HepG2 (cell line): ENCODE measurements at regions not wholly inside any gene's neighbourhood (a gene's known extent, or its start where the extent isn't known, plus 50 kb on each side); places are given as distances from the start of the nearest gene placed in this dataset.

Experiments
- ATAC-seq: fragments of 200-7000 bp; cut with Tn5 transposase; 3 replicates; pipeline ENCODE4 v1.9.1; 2020; ENCODE audit warnings: mild to moderate bottlenecking, moderate library complexity
- BruUV-seq: library from RNA; stranded (reverse); fragments of 400-500 nt; replicated peaks from 2 replicates; lab custom pipeline; 2021; lab: Mats Ljungman, UMichigan
- CTCF ChIA-PET: fragments of 300-600 bp; formaldehyde crosslinking; extraction: SDS; loops from one replicate; lab custom pipeline; 2021; ENCODE audit warnings: low total read pairs, inconsistent platforms, low intra/inter-chr PET ratio; lab: Yijun Ruan, JAX
- POLR2A ChIA-PET: fragments of 350-600 bp; sonication (Branson Sonifier 250); formaldehyde crosslinking; loops from one replicate; lab custom pipeline; 2020; ENCODE audit warnings: antibody characterized with exemption, inconsistent platforms; lab: Yijun Ruan, JAX
- DNase-seq: peaks from one replicate; pipeline ENCODE4 v3.0.0-alpha.2; 2015; ENCODE audit warnings: low spot score
- FAIRE-seq: peaks from 3 replicates; lab custom pipeline; 2011; peaks lifted over from hg19 to GRCh38; lab: Jason Lieb, UNC
- H2AFZ ChIP-seq: one replicate; pipeline ENCODE4 v1.6.1; 2011; ENCODE audit warnings: low read length, inconsistent platforms
- H3K27ac ChIP-seq: fragments of 300-600 bp; 3 replicates; pipeline ENCODE4 v1.8.0; 2011; ENCODE audit warnings: mixed run types, mild to moderate bottlenecking, mixed read lengths, low read length, inconsistent platforms; ENCODE audit not compliant: insufficient read depth; ENCODE audit errors: extremely low read length
- H3K27me3 ChIP-seq, 2 experiments: fragments of 200-600 bp in 1 of 2; 2 replicates in 1 of 2; 3 replicates in 1 of 2; pipeline versions ENCODE4 v1.6.0 to v1.8.0; 2011; ENCODE audit warnings: low read length in 2 of 2, mild to moderate bottlenecking in 2 of 2, moderate library complexity in 2 of 2, inconsistent platforms in 1 of 2; ENCODE audit not compliant: insufficient read depth in 2 of 2, control insufficient read depth in 1 of 2
- H3K36me3 ChIP-seq, 2 experiments: fragments of 200-600 bp in 1 of 2; replicated peaks in 1 of 2; 2 replicates in 1 of 2; 3 replicates in 1 of 2; pipeline versions ENCODE4 v1.5.1 to v1.8.0; 2011; ENCODE audit warnings: low read length in 2 of 2, inconsistent platforms in 1 of 2; ENCODE audit not compliant: insufficient read depth in 2 of 2, control insufficient read depth in 1 of 2
- H3K4me1 ChIP-seq: 2 replicates; pipeline ENCODE4 v1.5.1; 2012; ENCODE audit warnings: low read length, inconsistent platforms; ENCODE audit not compliant: insufficient read depth
- H3K4me2 ChIP-seq: 2 replicates; pipeline ENCODE4 v1.6.0; 2011; ENCODE audit warnings: low read depth, low read length, inconsistent platforms
- H3K4me3 ChIP-seq, 3 experiments: fragments of 200-600 bp in 1 of 3; sonication (generic), shearing (Covaris generic) in 1 of 3; replicated peaks in 1 of 3; 2 replicates each; pipeline ENCODE4 v1.5.1; 2011 to 2016; ENCODE audit warnings: low read length in 3 of 3, inconsistent platforms in 2 of 3, low read depth in 2 of 3, mild to moderate bottlenecking in 2 of 3, control low read depth in 1 of 3, mixed read lengths in 1 of 3; ENCODE audit not compliant: insufficient read depth in 1 of 3
- H3K79me2 ChIP-seq: one replicate; pipeline ENCODE4 v1.6.1; 2011; ENCODE audit warnings: low read length, inconsistent platforms; ENCODE audit not compliant: insufficient read depth
- H3K9ac ChIP-seq: 2 replicates; pipeline ENCODE4 v1.6.0; 2011; ENCODE audit warnings: mild to moderate bottlenecking, low read depth, low read length, inconsistent platforms; ENCODE audit not compliant: insufficient read depth
- H3K9me3 ChIP-seq: 2 replicates; pipeline ENCODE4 v1.5.1; 2012; ENCODE audit warnings: mild to moderate bottlenecking, low read length
- H4K20me1 ChIP-seq: 2 replicates; pipeline ENCODE4 v1.6.0; 2011; ENCODE audit warnings: inconsistent platforms, mild to moderate bottlenecking, low read length, moderate library complexity; ENCODE audit not compliant: insufficient read depth
- ARNTL ChIP-seq: sonication (generic); formaldehyde crosslinking; IDR thresholded peaks from 2 replicates; pipeline ENCODE4 v1.4.0; 2020; ENCODE audit warnings: mild to moderate bottlenecking, missing genetic modification reagents
- ASH2L ChIP-seq: fragments of 300-600, 200-600 bp; sonication (generic); IDR thresholded peaks from 2 replicates; pipeline ENCODE4 v1.7.0; 2017; ENCODE audit warnings: low read depth, mild to moderate bottlenecking, moderate library complexity, mixed read lengths, low read length; ENCODE audit not compliant: insufficient read length
- BRCA1 ChIP-seq: sonication (generic); formaldehyde crosslinking; IDR thresholded peaks from 2 replicates; pipeline ENCODE4 v1.4.0; 2020; ENCODE audit warnings: missing genetic modification reagents
- SRY ChIP-seq: sonication (generic); formaldehyde crosslinking; IDR thresholded peaks from 2 replicates; pipeline ENCODE4 v1.8.0; 2022; ENCODE audit warnings: mild to moderate bottlenecking, missing genetic modification reagents
- ZNF468 ChIP-seq: sonication (generic); formaldehyde crosslinking; IDR thresholded peaks from 2 replicates; pipeline ENCODE4 v1.8.0; 2022; ENCODE audit warnings: mild to moderate bottlenecking, moderate library complexity, missing genetic modification reagents
- ZNF550 ChIP-seq: sonication (generic); formaldehyde crosslinking; IDR thresholded peaks from 2 replicates; pipeline ENCODE4 v1.4.0; 2020; ENCODE audit warnings: mild to moderate bottlenecking, missing genetic modification reagents, borderline replicate concordance
- ZNF605 ChIP-seq: sonication (generic); formaldehyde crosslinking; IDR thresholded peaks from 2 replicates; pipeline ENCODE4 v1.8.0; 2022; ENCODE audit warnings: mild to moderate bottlenecking, missing genetic modification reagents
- ZNF746 ChIP-seq: sonication (generic); formaldehyde crosslinking; IDR thresholded peaks from 2 replicates; pipeline ENCODE4 v1.8.0; 2022; ENCODE audit warnings: mild to moderate bottlenecking, missing genetic modification reagents
- WGBS: methylation state at CpG from one replicate; pipeline ENCODE4 v1.1.6; 2017; ENCODE audit warnings: low lambda C conversion rate; 5-methylcytosine and 5-hydroxymethylcytosine counted together
- in situ Hi-C: cut with HindIII; loops from 2 replicates; pipeline ENCODE4 v1.10.0; 2017; ENCODE audit warnings: low pct_unique_long_range_greater_than_20kb; ENCODE audit not compliant: extremely low pct_ligation_motif_present
- intact Hi-C: fragments of 100-400 bp; cut with micrococcal nuclease; formaldehyde crosslinking; loops from one replicate; pipeline ENCODE4 v1.10.0; 2022; ENCODE audit not compliant: unreplicated experiment
- TF ChIP-seq, protein P1 (sequence below): sonication (generic); formaldehyde crosslinking; conservative IDR thresholded peaks from 2 replicates; pipeline ENCODE4 v1.8.0; 2022; ENCODE audit warnings: missing genetic modification reagents

DNA sequence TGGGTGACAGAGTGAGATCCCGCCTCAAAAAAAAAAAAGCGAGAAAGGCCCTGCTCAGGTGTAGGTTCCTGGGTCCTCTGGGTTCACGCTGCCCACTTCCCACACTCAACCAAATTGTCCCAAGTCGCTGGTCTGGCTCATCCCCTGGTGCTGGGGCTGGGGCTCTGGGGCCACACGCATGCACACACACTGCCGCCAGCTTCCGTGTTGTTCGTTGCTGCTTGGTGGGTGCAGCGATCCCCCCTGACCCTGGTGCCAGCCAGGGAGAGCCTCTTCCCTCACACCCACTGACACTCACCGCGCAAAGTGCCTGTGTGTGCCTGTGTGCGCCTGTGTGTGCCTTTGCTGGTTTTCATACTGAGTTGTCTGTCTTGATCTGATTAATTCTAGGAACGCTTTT, 124.1 kb upstream of the NKX1-1 start:
- intact Hi-C loops (no loop called here), in situ Hi-C loops (no loop called here)
- CTCF ChIA-PET = no interaction called here
- no peak for FAIRE-seq
- no peak overlapping the region for H2AFZ ChIP-seq
- TF ChIP-seq ZNF605 (CRISPR knock-in tag) (no peak), ZNF468 (no peak), BRCA1 (no peak), ASH2L (no peak), ZNF550 (no peak)
- H3K9me3 ChIP-seq = no peaks in the 10 kb centered on the region
- no peak overlapping the region for H3K27ac ChIP-seq
- no TSS peak for BruUV-seq
- no peaks in the 10 kb centered on the region for H3K36me3 ChIP-seq
- H3K4me2 ChIP-seq = no peak overlapping the region
- peaks cover 7 to 59% of the 10 kb centered on the region in 2 experiments for H3K27me3 ChIP-seq
- DNase-seq = no peak
- POLR2A ChIA-PET = no interaction called here
- no peak overlapping the region for H3K4me3 ChIP-seq
- H3K9ac ChIP-seq = no peak overlapping the region
- H3K4me1 ChIP-seq = peaks cover 7% of the 10 kb centered on the region
- H3K79me2 ChIP-seq = no peaks in the 10 kb centered on the region
- ATAC-seq = no peak
- no peaks in the 10 kb centered on the region for H4K20me1 ChIP-seq
- WGBS = 57% methylated on average over 11 of the region's 13 CpGs

DNA sequence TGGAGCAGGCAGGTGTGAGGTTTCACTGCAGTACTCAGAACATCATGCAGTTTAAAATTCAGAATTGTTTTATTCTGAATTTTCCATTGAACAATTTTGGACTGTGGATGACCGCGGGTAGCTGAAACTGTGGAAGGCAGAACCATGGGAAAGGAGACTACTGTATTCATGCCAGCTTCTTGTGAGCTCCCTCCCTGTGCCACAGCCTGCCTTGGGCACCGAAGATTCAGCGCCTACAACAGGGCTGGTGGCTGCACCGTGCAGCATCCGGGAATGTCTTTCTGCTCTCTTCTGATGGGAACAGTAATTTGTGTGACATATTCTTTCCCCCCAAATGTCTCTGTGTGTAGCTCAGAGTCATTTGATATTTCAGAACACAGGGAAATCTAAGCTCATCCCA, 118.5 kb upstream of the NKX1-1 start:
- in situ Hi-C loops = no loop called here
- H3K9ac ChIP-seq = no peak overlapping the region
- no peak for ATAC-seq
- peaks cover 4 to 61% of the 10 kb centered on the region in 2 experiments for H3K27me3 ChIP-seq
- BruUV-seq = no TSS peak
- H3K4me1 ChIP-seq = no peaks in the 10 kb centered on the region
- H3K79me2 ChIP-seq = no peaks in the 10 kb centered on the region
- H3K4me3 ChIP-seq = no peak overlapping the region
- H2AFZ ChIP-seq = no peak overlapping the region
- no peak for TF ChIP-seq ARNTL
- TF ChIP-seq SRY = no peak
- TF ChIP-seq ZNF746 (CRISPR knock-in tag) = no peak
- TF ChIP-seq, protein P1, sequence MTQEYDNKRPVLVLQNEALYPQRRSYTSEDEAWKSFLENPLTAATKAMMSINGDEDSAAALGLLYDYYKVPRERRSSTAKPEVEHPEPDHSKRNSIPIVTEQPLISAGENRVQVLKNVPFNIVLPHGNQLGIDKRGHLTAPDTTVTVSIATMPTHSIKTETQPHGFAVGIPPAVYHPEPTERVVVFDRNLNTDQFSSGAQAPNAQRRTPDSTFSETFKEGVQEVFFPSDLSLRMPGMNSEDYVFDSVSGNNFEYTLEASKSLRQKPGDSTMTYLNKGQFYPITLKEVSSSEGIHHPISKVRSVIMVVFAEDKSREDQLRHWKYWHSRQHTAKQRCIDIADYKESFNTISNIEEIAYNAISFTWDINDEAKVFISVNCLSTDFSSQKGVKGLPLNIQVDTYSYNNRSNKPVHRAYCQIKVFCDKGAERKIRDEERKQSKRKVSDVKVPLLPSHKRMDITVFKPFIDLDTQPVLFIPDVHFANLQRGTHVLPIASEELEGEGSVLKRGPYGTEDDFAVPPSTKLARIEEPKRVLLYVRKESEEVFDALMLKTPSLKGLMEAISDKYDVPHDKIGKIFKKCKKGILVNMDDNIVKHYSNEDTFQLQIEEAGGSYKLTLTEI (CRISPR knock-in tag) = no peak
- TF ChIP-seq, all 625 proteins: peak for 0
- POLR2A ChIA-PET = no interaction called here
- intact Hi-C loops = no loop called here
- H3K27ac ChIP-seq = no peak overlapping the region
- CTCF ChIA-PET = no interaction called here
- H3K9me3 ChIP-seq = no peaks in the 10 kb centered on the region
- DNase-seq (no peak), FAIRE-seq (no peak)
- peaks cover 5% of the 10 kb centered on the region; the same call in 1 of the 2 replicates for H4K20me1 ChIP-seq
- no peak overlapping the region for H3K4me2 ChIP-seq
- WGBS = 52% methylated on average over 6 of the region's 6 CpGs
- H3K36me3 ChIP-seq = no peaks in the 10 kb centered on the region
